ENCODE measurements at regions not wholly inside any gene's neighbourhood (a gene's known extent, or its start where the extent isn't known, plus 50 kb on each side); places are given as distances from the start of the nearest gene placed in this dataset.

GRCh38 chr14:87014856-87015255, 978.1 kb downstream of the GALC start:
- TF ChIP-seq, protein P1, sequence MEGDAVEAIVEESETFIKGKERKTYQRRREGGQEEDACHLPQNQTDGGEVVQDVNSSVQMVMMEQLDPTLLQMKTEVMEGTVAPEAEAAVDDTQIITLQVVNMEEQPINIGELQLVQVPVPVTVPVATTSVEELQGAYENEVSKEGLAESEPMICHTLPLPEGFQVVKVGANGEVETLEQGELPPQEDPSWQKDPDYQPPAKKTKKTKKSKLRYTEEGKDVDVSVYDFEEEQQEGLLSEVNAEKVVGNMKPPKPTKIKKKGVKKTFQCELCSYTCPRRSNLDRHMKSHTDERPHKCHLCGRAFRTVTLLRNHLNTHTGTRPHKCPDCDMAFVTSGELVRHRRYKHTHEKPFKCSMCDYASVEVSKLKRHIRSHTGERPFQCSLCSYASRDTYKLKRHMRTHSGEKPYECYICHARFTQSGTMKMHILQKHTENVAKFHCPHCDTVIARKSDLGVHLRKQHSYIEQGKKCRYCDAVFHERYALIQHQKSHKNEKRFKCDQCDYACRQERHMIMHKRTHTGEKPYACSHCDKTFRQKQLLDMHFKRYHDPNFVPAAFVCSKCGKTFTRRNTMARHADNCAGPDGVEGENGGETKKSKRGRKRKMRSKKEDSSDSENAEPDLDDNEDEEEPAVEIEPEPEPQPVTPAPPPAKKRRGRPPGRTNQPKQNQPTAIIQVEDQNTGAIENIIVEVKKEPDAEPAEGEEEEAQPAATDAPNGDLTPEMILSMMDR (conservative IDR thresholded peaks at IDR 0.05; ENCODE audit: low read depth, low read length): peak; percentile 21
- no peak for DNase-seq (ENCODE audit: low read depth)
- no peak overlapping the region for H3K4me3 ChIP-seq (ENCODE audit: low read length)

DNA sequence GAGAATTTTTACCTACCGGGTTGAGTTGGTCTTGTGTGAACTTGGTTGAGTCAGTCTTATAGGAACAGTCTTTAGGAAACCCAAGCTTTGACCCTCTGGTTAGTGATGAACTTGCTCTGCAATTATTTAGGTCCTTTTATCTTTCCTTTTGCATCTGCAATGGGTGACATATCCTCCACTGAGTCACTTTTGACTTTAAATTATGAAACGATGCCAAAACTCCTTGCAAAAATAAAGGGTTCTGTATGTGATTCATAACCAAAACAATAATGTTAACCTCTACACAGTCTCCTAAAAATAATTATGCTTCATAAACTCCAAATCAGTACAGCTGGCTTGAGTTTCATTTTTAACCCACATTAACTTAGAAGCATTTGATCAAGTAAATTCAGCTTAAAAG, 979.4 kb downstream of the GALC start:
- H3K4me3 ChIP-seq (ENCODE audit: low read length): no peak overlapping the region
- DNase-seq (ENCODE audit: low read depth): no peak
- TF ChIP-seq, protein P1 (conservative IDR thresholded peaks at IDR 0.05; ENCODE audit: low read depth, low read length): no peak

DNA sequence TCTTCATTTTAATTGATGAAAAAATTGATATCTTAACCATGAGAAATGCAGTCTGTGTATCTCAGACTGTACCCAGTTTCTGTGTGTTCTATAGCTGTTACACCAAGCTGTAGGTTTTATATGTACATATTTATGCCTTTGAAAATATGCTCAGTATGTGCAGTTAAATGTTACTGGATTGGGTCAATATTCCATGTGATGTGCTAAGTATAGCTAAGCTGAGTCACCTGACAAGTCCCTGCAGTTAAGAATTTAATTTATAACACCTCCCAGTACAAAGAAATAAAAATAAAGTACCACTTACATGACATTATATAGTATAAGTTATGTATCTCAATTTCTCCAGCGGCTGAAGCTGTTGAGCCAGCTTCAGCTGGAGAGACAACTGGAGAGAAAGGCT, 984.0 kb downstream of the GALC start:
- no peak overlapping the region for H3K4me3 ChIP-seq (ENCODE audit: low read length)
- DNase-seq (ENCODE audit: low read depth): no peak
- TF ChIP-seq, protein P1 (conservative IDR thresholded peaks at IDR 0.05; ENCODE audit: low read depth, low read length): no peak

GRCh38 chr14:87005280-87005679, 987.7 kb downstream of the GALC start:
- no peak for DNase-seq (ENCODE audit: low read depth)
- TF ChIP-seq, protein P1 (conservative IDR thresholded peaks at IDR 0.05; ENCODE audit: low read depth, low read length): no peak
- H3K4me3 ChIP-seq (ENCODE audit: low read length): no peak overlapping the region

- H3K4me3 ChIP-seq (ENCODE audit: low read length): no peak overlapping the region
- DNase-seq (ENCODE audit: low read depth): no peak
- TF ChIP-seq, protein P1 (conservative IDR thresholded peaks at IDR 0.05; ENCODE audit: low read depth, low read length): peak; percentile 5
Measured at GRCh38 chr14:87002776-87003175, 990.2 kb downstream of the GALC start.

- no peak overlapping the region for H3K4me3 ChIP-seq (ENCODE audit: low read length)
- TF ChIP-seq, protein P1 (conservative IDR thresholded peaks at IDR 0.05; ENCODE audit: low read depth, low read length): no peak
- DNase-seq (ENCODE audit: low read depth): no peak
Measured at GRCh38 chr14:87001333-87001732, 991.6 kb downstream of the GALC start.

GRCh38 chr14:87000081-87000480, 992.9 kb downstream of the GALC start:
- TF ChIP-seq, protein P1 (conservative IDR thresholded peaks at IDR 0.05; ENCODE audit: low read depth, low read length): no peak
- DNase-seq (ENCODE audit: low read depth): no peak
- H3K4me3 ChIP-seq (ENCODE audit: low read length): no peak overlapping the region
